A549 (cell line): ENCODE measurements at regions not wholly inside any gene's neighbourhood (a gene's known extent, or its start where the extent isn't known, plus 50 kb on each side); places are given as distances from the start of the nearest gene placed in this dataset.

Experiments used
- ATAC-seq, 2 experiments: fragments of 200-7000 bp in 1 of 2; fragments of >200 bp in 1 of 2; cut with Nextera tagmentation in 1 of 2; cut with Tn5 transposase in 1 of 2; 3 replicates each; pipeline versions ENCODE4 v1.8.0 to v1.9.1; 2018 to 2020; ENCODE audit warnings: mild to moderate bottlenecking in 1 of 2, moderate library complexity in 1 of 2
- CTCF ChIA-PET: fragments of 300-600 bp; sonication (Branson Sonifier 250); formaldehyde crosslinking; extraction: SDS; loops from one replicate; lab custom pipeline; 2021; ENCODE audit warnings: antibody characterized with exemption, inconsistent platforms; lab: Yijun Ruan, JAX
- POLR2A ChIA-PET: fragments of 350-600 bp; formaldehyde crosslinking; extraction: SDS; loops from one replicate; lab custom pipeline; 2021; ENCODE audit warnings: antibody characterized with exemption, inconsistent platforms; lab: Yijun Ruan, JAX
- DNase-seq, 2 experiments: peaks; one replicate each; pipeline versions ENCODE4 v3.0.0 to v3.0.0-alpha.2; 2011 to 2016; ENCODE audit warnings: low read depth in 1 of 2, low spot score in 1 of 2
- FAIRE-seq: peaks from 2 replicates; lab custom pipeline; 2011; peaks lifted over from hg19 to GRCh38; lab: Jason Lieb, UNC
- H3K27ac ChIP-seq, 2 experiments: fragments of >200 bp; sonication (Bioruptor Twin); formaldehyde crosslinking; 3 replicates each; pipeline ENCODE4 v1.5.1; 2016 to 2017
- H3K4me1 ChIP-seq: fragments of >200 bp; sonication (Bioruptor Twin); formaldehyde crosslinking; 3 replicates; pipeline ENCODE4 v1.6.1; 2016
- H3K4me2 ChIP-seq: fragments of >200 bp; sonication (Bioruptor Twin); formaldehyde crosslinking; 3 replicates; pipeline ENCODE4 v1.6.1; 2016
- H3K4me3 ChIP-seq: fragments of >200 bp; sonication (Bioruptor Twin); formaldehyde crosslinking; 3 replicates; pipeline ENCODE4 v1.5.1; 2016
- H3K9me3 ChIP-seq: fragments of >200 bp; sonication (Bioruptor Twin); formaldehyde crosslinking; 3 replicates; pipeline ENCODE4 v1.6.1; 2016
- BHLHE40 ChIP-seq: IDR thresholded peaks from 2 replicates; pipeline ENCODE4 v1.6.1; 2012; ENCODE audit warnings: low read depth, low read length, inconsistent platforms
- CBX8 ChIP-seq: fragments of 200-600 bp; sonication (generic); IDR thresholded peaks from 2 replicates; pipeline ENCODE4 v1.6.1; 2016
- ESRRA ChIP-seq: fragments of 150-350 bp; IDR thresholded peaks from 2 replicates; pipeline ENCODE4 v1.6.1; 2014; ENCODE audit warnings: mild to moderate bottlenecking, low read length, borderline replicate concordance
- GATA3 ChIP-seq: IDR thresholded peaks from 2 replicates; pipeline ENCODE4 v1.6.1; 2012; ENCODE audit warnings: borderline replicate concordance
- HOXB13 ChIP-seq: fragments of 250-450 bp; sonication (Bioruptor Pico); IDR thresholded peaks from 2 replicates; pipeline ENCODE4 v1.5.0; 2020; ENCODE audit warnings: low read depth, mild to moderate bottlenecking, moderate library complexity
- JUN ChIP-seq, 2 experiments: fragments of >200 bp; sonication (Bioruptor Twin); formaldehyde crosslinking; IDR thresholded peaks; 2 replicates in 1 of 2; 3 replicates in 1 of 2; pipeline ENCODE4 v1.6.1; 2016 to 2017
- MAZ ChIP-seq: fragments of 150-350 bp; IDR thresholded peaks from 2 replicates; pipeline ENCODE4 v1.6.1; 2014; ENCODE audit warnings: antibody characterized with exemption, low read depth, low read length, borderline replicate concordance
- POLR2AphosphoS2 ChIP-seq: conservative IDR thresholded peaks from 2 replicates; pipeline ENCODE4 v1.6.1; 2012; ENCODE audit warnings: low read length, improper control_type of control experiment, inconsistent platforms
- RAD21 ChIP-seq, 2 experiments: fragments of >200 bp in 1 of 2; sonication (Bioruptor Twin) in 1 of 2; formaldehyde crosslinking in 1 of 2; IDR thresholded peaks in 1 of 2; conservative IDR thresholded peaks in 1 of 2; 2 replicates in 1 of 2; 3 replicates in 1 of 2; pipeline ENCODE4 v1.6.1; 2012 to 2018; ENCODE audit warnings: inconsistent platforms in 1 of 2
- RARB ChIP-seq: fragments of 250-450 bp; sonication (Bioruptor Pico); IDR thresholded peaks from 2 replicates; pipeline ENCODE4 v1.8.0; 2021; ENCODE audit warnings: mild to moderate bottlenecking, moderate library complexity
- ZC3H11A ChIP-seq: fragments of 450-650 bp; IDR thresholded peaks from 2 replicates; pipeline ENCODE4 v1.6.1; 2014; ENCODE audit warnings: antibody characterized with exemption, mild to moderate bottlenecking
- ZFP36 ChIP-seq: fragments of 450-650 bp; IDR thresholded peaks from 2 replicates; pipeline ENCODE4 v1.6.1; 2014; ENCODE audit warnings: borderline replicate concordance; ENCODE audit not compliant: partially characterized antibody
- ZNF302 ChIP-seq: fragments of 250-450 bp; sonication (Bioruptor Pico); IDR thresholded peaks from 2 replicates; pipeline ENCODE4 v1.9.0; 2021; ENCODE audit warnings: inconsistent platforms, mild to moderate bottlenecking, moderate library complexity
- WGBS: methylation state at CpG from one replicate; pipeline ENCODE4 v1.1.6; 2017; ENCODE audit errors: missing lambda C conversion rate; 5-methylcytosine and 5-hydroxymethylcytosine counted together
- TF ChIP-seq, protein P1 (sequence below): fragments of >200 bp; sonication (Bioruptor Twin); formaldehyde crosslinking; IDR thresholded peaks from 3 replicates; pipeline ENCODE4 v1.6.1; 2016
- TF ChIP-seq, protein P2 (sequence below): fragments of 250-450 bp; sonication (Bioruptor Pico); IDR thresholded peaks from 2 replicates; pipeline ENCODE4 v1.5.0; 2021; ENCODE audit warnings: mild to moderate bottlenecking, moderate library complexity, borderline replicate concordance
- TF ChIP-seq, protein P3 (sequence below): fragments of >200 bp; sonication (Bioruptor Twin); formaldehyde crosslinking; IDR thresholded peaks from 2 replicates; pipeline ENCODE4 v1.6.1; 2016
- TF ChIP-seq, protein P4 (sequence below): fragments of 150-350 bp; IDR thresholded peaks from 2 replicates; pipeline ENCODE4 v1.6.1; 2014; ENCODE audit warnings: low read depth, mild to moderate bottlenecking, low read length
- TF ChIP-seq, protein P5 (sequence below): IDR thresholded peaks from 2 replicates; pipeline ENCODE4 v1.6.1; 2012

DNA sequence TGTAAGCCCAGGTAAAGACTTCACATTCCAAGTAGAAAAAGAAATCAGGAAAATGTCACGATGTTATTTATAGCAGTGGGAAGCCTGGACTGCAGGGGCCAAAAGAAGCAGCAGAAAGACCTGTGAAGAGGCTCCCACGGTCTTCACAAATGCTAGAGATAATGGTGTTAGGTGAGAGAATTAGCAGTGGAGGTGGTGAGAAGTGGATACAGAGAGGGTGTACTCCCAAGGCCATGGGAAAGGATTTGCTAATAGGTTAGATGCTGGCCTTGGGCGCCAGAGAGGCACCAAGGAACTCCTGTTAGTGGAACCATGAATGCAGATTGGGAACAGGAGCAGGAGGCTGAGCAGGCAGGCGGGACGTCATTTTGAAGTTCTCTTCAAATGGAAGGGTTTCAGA is 386.1 kb downstream of the C12orf75 start (continued):
- TF ChIP-seq, protein P1, sequence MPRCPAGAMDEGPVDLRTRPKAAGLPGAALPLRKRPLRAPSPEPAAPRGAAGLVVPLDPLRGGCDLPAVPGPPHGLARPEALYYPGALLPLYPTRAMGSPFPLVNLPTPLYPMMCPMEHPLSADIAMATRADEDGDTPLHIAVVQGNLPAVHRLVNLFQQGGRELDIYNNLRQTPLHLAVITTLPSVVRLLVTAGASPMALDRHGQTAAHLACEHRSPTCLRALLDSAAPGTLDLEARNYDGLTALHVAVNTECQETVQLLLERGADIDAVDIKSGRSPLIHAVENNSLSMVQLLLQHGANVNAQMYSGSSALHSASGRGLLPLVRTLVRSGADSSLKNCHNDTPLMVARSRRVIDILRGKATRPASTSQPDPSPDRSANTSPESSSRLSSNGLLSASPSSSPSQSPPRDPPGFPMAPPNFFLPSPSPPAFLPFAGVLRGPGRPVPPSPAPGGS: no peak

DNA sequence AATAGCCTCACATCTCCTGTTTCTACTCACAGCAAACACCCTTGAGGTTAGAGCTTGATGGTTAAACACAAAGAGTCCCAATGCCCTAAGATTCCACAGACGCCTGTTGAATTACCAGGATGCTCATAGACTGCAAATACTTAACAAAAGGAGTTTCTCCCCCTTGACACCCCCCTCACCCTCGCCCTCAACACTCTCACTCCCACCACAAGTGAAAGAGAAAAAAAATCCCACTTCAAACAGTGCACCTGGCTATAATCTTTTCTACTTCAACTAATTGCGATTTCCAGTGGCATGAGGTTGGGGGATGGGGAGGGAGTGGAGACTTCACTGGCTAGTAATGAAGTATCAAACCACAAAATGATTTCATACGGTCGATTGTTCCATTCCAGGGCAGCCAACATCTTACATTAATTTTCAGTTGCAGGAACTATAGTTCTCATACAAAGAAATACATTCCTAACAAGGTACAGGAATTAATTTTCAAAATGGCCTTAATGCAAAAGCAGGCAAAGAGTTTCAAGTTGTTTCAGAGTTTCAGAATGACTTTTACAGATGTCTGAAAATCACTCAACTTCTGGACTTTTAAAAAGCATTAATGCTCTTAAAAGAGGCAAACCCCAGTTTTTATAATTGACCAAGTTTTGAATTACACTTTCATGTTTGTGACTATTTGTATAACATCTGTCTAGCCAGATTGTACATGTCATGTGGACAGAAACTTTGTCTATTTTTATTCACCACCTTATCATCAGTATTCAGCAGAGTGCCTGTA is 390.7 kb downstream of the C12orf75 start:
- no peaks in the 10 kb centered on the region for H3K4me1 ChIP-seq
- WGBS: 52% methylated on average over 5 of the region's 5 CpGs
- H3K9me3 ChIP-seq: no peaks in the 10 kb centered on the region
- ChIA-PET CTCF (no interaction called here), POLR2A (no interaction called here)
- H3K4me2 ChIP-seq: no peak overlapping the region
- H3K27ac ChIP-seq: no peak overlapping the region
- ATAC-seq (no peak), DNase-seq (no peak), FAIRE-seq (no peak)
- TF ChIP-seq, protein P2, sequence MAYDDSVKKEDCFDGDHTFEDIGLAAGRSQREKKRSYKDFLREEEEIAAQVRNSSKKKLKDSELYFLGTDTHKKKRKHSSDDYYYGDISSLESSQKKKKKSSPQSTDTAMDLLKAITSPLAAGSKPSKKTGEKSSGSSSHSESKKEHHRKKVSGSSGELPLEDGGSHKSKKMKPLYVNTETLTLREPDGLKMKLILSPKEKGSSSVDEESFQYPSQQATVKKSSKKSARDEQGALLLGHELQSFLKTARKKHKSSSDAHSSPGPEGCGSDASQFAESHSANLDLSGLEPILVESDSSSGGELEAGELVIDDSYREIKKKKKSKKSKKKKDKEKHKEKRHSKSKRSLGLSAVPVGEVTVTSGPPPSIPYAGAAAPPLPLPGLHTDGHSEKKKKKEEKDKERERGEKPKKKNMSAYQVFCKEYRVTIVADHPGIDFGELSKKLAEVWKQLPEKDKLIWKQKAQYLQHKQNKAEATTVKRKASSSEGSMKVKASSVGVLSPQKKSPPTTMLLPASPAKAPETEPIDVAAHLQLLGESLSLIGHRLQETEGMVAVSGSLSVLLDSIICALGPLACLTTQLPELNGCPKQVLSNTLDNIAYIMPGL (CRISPR knock-in tag): no peak
- no peak for TF ChIP-seq ZC3H11A
- TF ChIP-seq, protein P3, sequence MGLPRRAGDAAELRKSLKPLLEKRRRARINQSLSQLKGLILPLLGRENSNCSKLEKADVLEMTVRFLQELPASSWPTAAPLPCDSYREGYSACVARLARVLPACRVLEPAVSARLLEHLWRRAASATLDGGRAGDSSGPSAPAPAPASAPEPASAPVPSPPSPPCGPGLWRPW: no peak
- no peak for TF ChIP-seq MAZ
- no peak for TF ChIP-seq CBX8
- TF ChIP-seq ZNF302 (CRISPR knock-in tag): no peak
- no peak overlapping the region for H3K4me3 ChIP-seq

DNA sequence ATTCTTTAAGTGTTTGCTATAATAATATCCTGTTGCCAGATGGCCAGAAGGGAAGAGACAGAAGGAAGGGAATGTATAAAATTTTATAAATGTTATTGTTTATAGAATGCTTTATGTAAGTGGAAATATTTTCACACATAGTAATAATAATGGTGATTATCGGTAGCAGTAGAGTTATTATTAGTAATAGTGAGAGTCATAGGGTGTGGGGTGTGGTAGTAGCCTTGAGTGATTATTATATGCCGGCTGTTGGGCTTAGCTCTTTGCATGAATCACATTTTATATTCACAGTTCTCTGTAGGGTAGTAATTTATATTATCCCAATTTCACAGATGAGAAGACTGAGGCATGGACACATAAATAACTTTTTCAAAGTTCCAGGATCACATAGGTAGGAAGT is 391.4 kb downstream of the C12orf75 start:
- Histone ChIP-seq H3K4me2 (no peak overlapping the region), H3K4me3 (no peak overlapping the region), H3K27ac (no peak overlapping the region), H3K4me1 (no peaks in the 10 kb centered on the region), H3K9me3 (no peaks in the 10 kb centered on the region)
- DNase-seq (no peak), FAIRE-seq (no peak)
- WGBS: 46% methylated on average over 2 of the region's 2 CpGs
- ChIA-PET CTCF (no interaction called here), POLR2A (no interaction called here)
- TF ChIP-seq BHLHE40 (no peak), JUN (IDR thresholded peaks at IDR 0.05) (no peak), RARB (CRISPR knock-in tag) (no peak), MAZ (no peak), POLR2AphosphoS2 (no peak), RAD21 (conservative IDR thresholded peaks at IDR 0.05 in 1 of 2, IDR thresholded peaks at IDR 0.05 in 1 of 2) (no peak), HOXB13 (no peak), ZFP36 (no peak), GATA3 (no peak), ESRRA (no peak), ZC3H11A (no peak)
- TF ChIP-seq, protein P4, sequence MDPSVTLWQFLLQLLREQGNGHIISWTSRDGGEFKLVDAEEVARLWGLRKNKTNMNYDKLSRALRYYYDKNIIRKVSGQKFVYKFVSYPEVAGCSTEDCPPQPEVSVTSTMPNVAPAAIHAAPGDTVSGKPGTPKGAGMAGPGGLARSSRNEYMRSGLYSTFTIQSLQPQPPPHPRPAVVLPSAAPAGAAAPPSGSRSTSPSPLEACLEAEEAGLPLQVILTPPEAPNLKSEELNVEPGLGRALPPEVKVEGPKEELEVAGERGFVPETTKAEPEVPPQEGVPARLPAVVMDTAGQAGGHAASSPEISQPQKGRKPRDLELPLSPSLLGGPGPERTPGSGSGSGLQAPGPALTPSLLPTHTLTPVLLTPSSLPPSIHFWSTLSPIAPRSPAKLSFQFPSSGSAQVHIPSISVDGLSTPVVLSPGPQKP: no peak
- TF ChIP-seq, protein P5, sequence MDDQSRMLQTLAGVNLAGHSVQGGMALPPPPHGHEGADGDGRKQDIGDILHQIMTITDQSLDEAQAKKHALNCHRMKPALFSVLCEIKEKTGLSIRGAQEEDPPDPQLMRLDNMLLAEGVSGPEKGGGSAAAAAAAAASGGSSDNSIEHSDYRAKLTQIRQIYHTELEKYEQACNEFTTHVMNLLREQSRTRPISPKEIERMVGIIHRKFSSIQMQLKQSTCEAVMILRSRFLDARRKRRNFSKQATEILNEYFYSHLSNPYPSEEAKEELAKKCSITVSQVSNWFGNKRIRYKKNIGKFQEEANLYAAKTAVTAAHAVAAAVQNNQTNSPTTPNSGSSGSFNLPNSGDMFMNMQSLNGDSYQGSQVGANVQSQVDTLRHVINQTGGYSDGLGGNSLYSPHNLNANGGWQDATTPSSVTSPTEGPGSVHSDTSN: no peak
- TF ChIP-seq, all 56 proteins: peak for 0
- ATAC-seq: no peak
